ENCODE measurements at regions not wholly inside any gene's neighbourhood (a gene's known extent, or its start where the extent isn't known, plus 50 kb on each side); places are given as distances from the start of the nearest gene placed in this dataset.

- H3K9me3 ChIP-seq, result no peaks in the 10 kb centered on the region
- WGBS, 4 donors, result 70 to 82% (median 81%) methylated on average over 13 of the region's 13 CpGs
- H3K4me3 ChIP-seq, result no peak overlapping the region
- intact Hi-C loops (cut with DNase I), result no loop called here
- no peak overlapping the region for H3K27ac ChIP-seq
- peaks cover 0 to 4% (median 0%) of the 10 kb centered on the region in 9 donors for H3K27me3 ChIP-seq
- DNase-seq, result no peak
- TF ChIP-seq POLR2A (IDR thresholded peaks at IDR 0.05), result no peak
- TF ChIP-seq CTCF (IDR thresholded peaks at IDR 0.05), result no peak
- no peaks in the 10 kb centered on the region for H3K4me1 ChIP-seq
- H3K36me3 ChIP-seq, result no peaks in the 10 kb centered on the region
- ATAC-seq, result no peak
These were observed 461.6 kb upstream of the SALL3 start for GRCh38 chr18:78517973-78518372.

- ATAC-seq (no peak), DNase-seq (no peak)
- TF ChIP-seq CTCF (IDR thresholded peaks at IDR 0.05) (no peak), POLR2A (IDR thresholded peaks at IDR 0.05) (no peak)
- WGBS, 4 donors, result 87 to 91% (median 89%) methylated on average over 23 to 25 of the region's 25 CpGs
- H3K4me1 ChIP-seq, result no peaks in the 10 kb centered on the region
- H3K27me3 ChIP-seq, result peaks cover 0 to 4% (median 0%) of the 10 kb centered on the region in 9 donors
- H3K36me3 ChIP-seq, result no peaks in the 10 kb centered on the region
- H3K4me3 ChIP-seq, result no peak overlapping the region
- H3K27ac ChIP-seq, result no peak overlapping the region
- intact Hi-C loops (cut with DNase I), result no loop called here
- no peaks in the 10 kb centered on the region for H3K9me3 ChIP-seq
These were observed 460.8 kb upstream of the SALL3 start for GRCh38 chr18:78518805-78519204.

- H3K4me1 ChIP-seq, result no peaks in the 10 kb centered on the region
- no peak overlapping the region for H3K27ac ChIP-seq
- no peaks in the 10 kb centered on the region for H3K9me3 ChIP-seq
- H3K36me3 ChIP-seq, result no peaks in the 10 kb centered on the region
- intact Hi-C loops (cut with DNase I), result no loop called here
- no peak for DNase-seq
- TF ChIP-seq CTCF (IDR thresholded peaks at IDR 0.05) (no peak), POLR2A (IDR thresholded peaks at IDR 0.05) (no peak)
- WGBS, 4 donors, result 81 to 88% (median 87%) methylated on average over 15 of the region's 15 CpGs
- peaks cover 0 to 6% (median 0%) of the 10 kb centered on the region in 9 donors for H3K27me3 ChIP-seq
- no peak for ATAC-seq
- no peak overlapping the region for H3K4me3 ChIP-seq
These were observed 460.1 kb upstream of the SALL3 start for GRCh38 chr18:78519394-78520062.

- intact Hi-C loops (cut with DNase I), result no loop called here
- no peak for DNase-seq
- H3K36me3 ChIP-seq, result no peaks in the 10 kb centered on the region
- peaks cover 0 to 6% (median 0%) of the 10 kb centered on the region in 9 donors for H3K27me3 ChIP-seq
- H3K4me3 ChIP-seq, result no peak overlapping the region
- no peak for TF ChIP-seq POLR2A (IDR thresholded peaks at IDR 0.05)
- no peak for TF ChIP-seq CTCF (IDR thresholded peaks at IDR 0.05)
- H3K4me1 ChIP-seq, result peaks cover 0 to 10% (median 0%) of the 10 kb centered on the region in 12 donors
- no peaks in the 10 kb centered on the region for H3K9me3 ChIP-seq
- no peak overlapping the region for H3K27ac ChIP-seq
- no peak for ATAC-seq
- 76 to 84% (median 77%) methylated on average over 11 of the region's 11 CpGs for whole genome bisulfite sequencing, 4 donors
These were observed 458.5 kb upstream of the SALL3 start for GRCh38 chr18:78521136-78521535.

Data from heart left ventricle (tissue), 16 donors.